Brain microvascular endothelial cell (primary cell): ENCODE measurements at regions not wholly inside any gene's neighbourhood (a gene's known extent, or its start where the extent isn't known, plus 50 kb on each side); places are given as distances from the start of the nearest gene placed in this dataset.

Source experiments
- DNase-seq: peaks from one replicate; pipeline ENCODE4 v3.0.0-alpha.2; 2020
- H3K27ac ChIP-seq: fragments of 250-450 bp; sonication (Bioruptor Pico); 2 replicates; pipeline ENCODE4 v1.5.1; 2020; ENCODE audit warnings: mild to moderate bottlenecking, moderate library complexity
- H3K27me3 ChIP-seq: fragments of 250-450 bp; sonication (Bioruptor Pico); replicated peaks from 2 replicates; pipeline ENCODE4 v1.5.1; 2020; ENCODE audit warnings: mild to moderate bottlenecking
- H3K36me3 ChIP-seq: fragments of 250-450 bp; sonication (Bioruptor Pico); replicated peaks from 2 replicates; pipeline ENCODE4 v1.5.1; 2020; ENCODE audit warnings: mild to moderate bottlenecking
- H3K4me3 ChIP-seq: 2 replicates; pipeline ENCODE4 v1.5.1; 2011; ENCODE audit warnings: low read depth, mild to moderate bottlenecking, control low read depth, low read length, moderate library complexity
- CTCF ChIP-seq: IDR thresholded peaks from 2 replicates; pipeline ENCODE4 v1.5.1; 2011; ENCODE audit warnings: low read depth, mild to moderate bottlenecking, moderate library complexity, low read length, control low read depth, inconsistent platforms; ENCODE audit errors: missing control alignments
- in situ Hi-C: cut with HindIII; loops from 2 replicates; pipeline ENCODE4 v1.10.0; 2017; ENCODE audit warnings: low sequenced_read_pairs, low pct_ligation_motif_present

GRCh38 chr20:4610871-4611270 lies 75.4 kb upstream of the PRNP start:
- TF ChIP-seq CTCF: no peak
- Histone ChIP-seq H3K4me3 (no peak overlapping the region), H3K27me3 (no peaks in the 10 kb centered on the region), H3K36me3 (no peaks in the 10 kb centered on the region), H3K27ac (no peak overlapping the region)
- DNase-seq: no peak
- in situ Hi-C loops: no loop called here

- in situ Hi-C loops: no loop called here
- no peak for TF ChIP-seq CTCF
- no peak overlapping the region for H3K27ac ChIP-seq
Measured at GRCh38 chr20:4609511-4609910, 76.7 kb upstream of the PRNP start.

GRCh38 chr20:4608861-4609260 lies 77.4 kb upstream of the PRNP start:
- no peak overlapping the region for H3K4me3 ChIP-seq
- H3K27me3 ChIP-seq: no peaks in the 10 kb centered on the region
- in situ Hi-C loops: no loop called here
- TF ChIP-seq CTCF: no peak
- H3K27ac ChIP-seq: no peak overlapping the region
- no peaks in the 10 kb centered on the region for H3K36me3 ChIP-seq
- DNase-seq: no peak

More at GRCh38 chr20:4609511-4609910, 76.7 kb upstream of the PRNP start:
- no peak for DNase-seq
- no peaks in the 10 kb centered on the region for H3K27me3 ChIP-seq
- H3K36me3 ChIP-seq: no peaks in the 10 kb centered on the region
- H3K4me3 ChIP-seq: no peak overlapping the region

GRCh38 chr20:4607287-4607713 lies 79.0 kb upstream of the PRNP start:
- DNase-seq: peak; percentile 60
- Histone ChIP-seq H3K27ac (no peak overlapping the region), H3K4me3 (no peak overlapping the region), H3K27me3 (no peaks in the 10 kb centered on the region), H3K36me3 (no peaks in the 10 kb centered on the region)
- in situ Hi-C loops: no loop called here
- peak; percentile 92 for TF ChIP-seq CTCF

- in situ Hi-C loops: no loop called here
- no peak overlapping the region for H3K27ac ChIP-seq
- no peaks in the 10 kb centered on the region for H3K27me3 ChIP-seq
- no peak for DNase-seq
- no peak overlapping the region for H3K4me3 ChIP-seq
- no peaks in the 10 kb centered on the region for H3K36me3 ChIP-seq
- no peak for TF ChIP-seq CTCF
Measured at GRCh38 chr20:4606051-4606450, 80.2 kb upstream of the PRNP start.

GRCh38 chr20:4605166-4605565 lies 81.1 kb upstream of the PRNP start:
- in situ Hi-C loops: no loop called here
- H3K4me3 ChIP-seq: no peak overlapping the region
- no peaks in the 10 kb centered on the region for H3K36me3 ChIP-seq
- TF ChIP-seq CTCF: no peak
- no peaks in the 10 kb centered on the region for H3K27me3 ChIP-seq
- DNase-seq: no peak
- no peak overlapping the region for H3K27ac ChIP-seq
